Trophoblast cell (in vitro differentiated cells and primary cell): ENCODE measurements at regions not wholly inside any gene's neighbourhood (a gene's known extent, or its start where the extent isn't known, plus 50 kb on each side); places are given as distances from the start of the nearest gene placed in this dataset.

Experiments used
- DNase-seq, 2 donors: peaks; one replicate each; pipeline ENCODE4 v3.0.0-alpha.2; 2016
- H2AFZ ChIP-seq: 2 replicates; pipeline ENCODE4 v1.6.1; 2013; ENCODE audit warnings: low read length, moderate library complexity, mild to moderate bottlenecking; ENCODE audit not compliant: insufficient read depth, poor library complexity
- H2AK5ac ChIP-seq: 2 replicates; pipeline ENCODE4 v1.6.1; 2013; ENCODE audit warnings: mild to moderate bottlenecking, low read length
- H2BK120ac ChIP-seq: 2 replicates; pipeline ENCODE4 v1.6.1; 2013; ENCODE audit warnings: low read length, mild to moderate bottlenecking, moderate library complexity; ENCODE audit not compliant: insufficient read depth, poor library complexity
- H2BK12ac ChIP-seq: 2 replicates; pipeline ENCODE4 v1.6.1; 2013; ENCODE audit warnings: mild to moderate bottlenecking, low read length, moderate library complexity
- H2BK5ac ChIP-seq: 2 replicates; pipeline ENCODE4 v1.6.1; 2013; ENCODE audit warnings: low read length, low read depth, moderate library complexity, mild to moderate bottlenecking; ENCODE audit not compliant: poor library complexity
- H3K14ac ChIP-seq: 2 replicates; pipeline ENCODE4 v1.6.1; 2013; ENCODE audit warnings: mild to moderate bottlenecking, low read length
- H3K18ac ChIP-seq: 2 replicates; pipeline ENCODE4 v1.6.1; 2013; ENCODE audit warnings: mild to moderate bottlenecking, low read length
- H3K23ac ChIP-seq: 2 replicates; pipeline ENCODE4 v1.6.1; 2013; ENCODE audit warnings: low read length
- H3K27ac ChIP-seq: 2 replicates; pipeline ENCODE4 v1.5.1; 2013; ENCODE audit warnings: low read depth, mild to moderate bottlenecking, inconsistent platforms, low read length, moderate library complexity
- H3K27me3 ChIP-seq: 2 replicates; pipeline ENCODE4 v1.6.1; 2013; ENCODE audit warnings: inconsistent platforms, mild to moderate bottlenecking, low read length, moderate library complexity; ENCODE audit not compliant: insufficient read depth
- H3K36me3 ChIP-seq, 2 experiments: 1 replicate in 1 of 2; 2 replicates in 1 of 2; pipeline ENCODE4 v1.6.1; 2013; ENCODE audit warnings: low read length in 2 of 2, mild to moderate bottlenecking in 2 of 2, moderate library complexity in 1 of 2; ENCODE audit not compliant: insufficient read depth in 2 of 2, control insufficient read depth in 1 of 2
- H3K4ac ChIP-seq: 2 replicates; pipeline ENCODE4 v1.6.1; 2013; ENCODE audit warnings: low read depth, mild to moderate bottlenecking, low read length, moderate library complexity
- H3K4me1 ChIP-seq, 2 experiments: 1 replicate in 1 of 2; 2 replicates in 1 of 2; pipeline ENCODE4 v1.6.1; 2013; ENCODE audit warnings: low read length in 2 of 2, mild to moderate bottlenecking in 2 of 2, moderate library complexity in 1 of 2; ENCODE audit not compliant: insufficient read depth in 2 of 2, control insufficient read depth in 1 of 2
- H3K4me2 ChIP-seq: 2 replicates; pipeline ENCODE4 v1.6.1; 2013; ENCODE audit warnings: inconsistent platforms, mild to moderate bottlenecking, low read length, moderate library complexity
- H3K4me3 ChIP-seq: 2 replicates; pipeline ENCODE4 v1.5.1; 2013; ENCODE audit warnings: mild to moderate bottlenecking, low read depth, low read length, inconsistent platforms
- H3K79me1 ChIP-seq: one replicate; pipeline ENCODE4 v1.6.1; 2013; ENCODE audit warnings: low read length
- H3K79me2 ChIP-seq: 2 replicates; pipeline ENCODE4 v1.6.1; 2013; ENCODE audit warnings: low read length, mild to moderate bottlenecking; ENCODE audit not compliant: control insufficient read depth, insufficient read depth, poor library complexity
- H3K9ac ChIP-seq: 2 replicates; pipeline ENCODE4 v1.6.1; 2013; ENCODE audit warnings: mild to moderate bottlenecking, low read length
- H3K9me3 ChIP-seq: 2 replicates; pipeline ENCODE4 v1.6.1; 2013; ENCODE audit warnings: low read depth, mild to moderate bottlenecking, control low read depth, inconsistent platforms, low read length; ENCODE audit not compliant: insufficient read depth
- H4K12ac ChIP-seq: 2 replicates; pipeline ENCODE4 v1.6.1; 2013; ENCODE audit warnings: low read depth, mild to moderate bottlenecking, low read length, moderate library complexity
- H4K8ac ChIP-seq: 2 replicates; pipeline ENCODE4 v1.6.1; 2013; ENCODE audit warnings: low read depth, mild to moderate bottlenecking, low read length, moderate library complexity
- H4K91ac ChIP-seq: one replicate; pipeline ENCODE4 v1.6.1; 2013; ENCODE audit warnings: low read depth, mild to moderate bottlenecking, low read length, moderate library complexity
- WGBS: extraction: QIAGEN DNeasy Blood & Tissue Kit; methylation state at CpG from one replicate; pipeline ENCODE4 v1.1.7; 2013; ENCODE audit warnings: missing lambda C conversion rate; ENCODE audit not compliant: insufficient read length, insufficient coverage; ENCODE audit errors: extremely low coverage; 5-methylcytosine and 5-hydroxymethylcytosine counted together

GRCh38 chr1:213399695-213400094 lies 348.7 kb downstream of the RPS6KC1 start:
- Histone ChIP-seq H3K27me3 (no peaks in the 10 kb centered on the region), H4K91ac (peak overlapping the region; percentile 71), H3K79me1 (peaks cover 12% of the 10 kb centered on the region), H2BK12ac (peak overlapping the region; percentile 98), H3K79me2 (no peaks in the 10 kb centered on the region), H3K27ac (peak overlapping the region; percentile 79), H4K8ac (peak overlapping the region; percentile 68), H3K4me1 (peaks cover 7 to 12% of the 10 kb centered on the region in 2 experiments), H3K14ac (peak overlapping the region; percentile 59), H3K4me3 (no peak overlapping the region), H3K9me3 (peaks cover 3% of the 10 kb centered on the region), H3K23ac (no peak overlapping the region), H2AK5ac (no peak overlapping the region), H3K18ac (peak overlapping the region; percentile 57), H4K12ac (peak overlapping the region; percentile 2), H2AFZ (peak overlapping the region; percentile 77), H3K4me2 (peak overlapping the region; percentile 25), H3K4ac (peak overlapping the region; percentile 16), H3K9ac (no peak overlapping the region), H2BK5ac (peak overlapping the region; percentile 91), H3K36me3 (no peaks in the 10 kb centered on the region), H2BK120ac (peak overlapping the region; percentile 84)
- no CpG with 5 or more reads among the region's 10 CpGs for WGBS
- peak; percentile 64 to 70 for DNase-seq

DNA sequence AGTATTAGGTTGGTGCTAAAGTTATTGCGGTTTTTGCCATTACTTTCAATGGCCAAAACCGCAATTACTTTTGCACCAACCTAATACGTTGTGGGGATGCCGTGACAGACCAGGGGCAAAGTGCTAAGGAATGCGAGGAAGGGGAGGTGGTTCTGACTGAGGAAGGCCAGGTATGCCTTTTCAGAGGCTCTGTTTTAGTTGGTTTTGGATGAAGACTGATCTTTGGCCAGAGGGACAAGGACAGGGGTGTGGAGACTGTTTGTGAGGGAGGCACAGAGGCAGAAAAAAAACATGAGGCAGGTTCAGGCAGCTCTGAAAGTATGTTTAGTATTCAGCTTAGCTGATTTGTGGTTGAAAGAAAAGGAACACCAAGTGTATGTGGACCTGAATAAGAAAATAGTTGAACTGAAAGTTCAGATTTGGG lies 358.2 kb downstream of the RPS6KC1 start:
- no peak overlapping the region for H2BK120ac ChIP-seq
- no peaks in the 10 kb centered on the region for H3K36me3 ChIP-seq
- no peak overlapping the region for H3K14ac ChIP-seq
- H3K27ac ChIP-seq: no peak overlapping the region
- no peak overlapping the region for H4K12ac ChIP-seq
- no peak overlapping the region for H2AK5ac ChIP-seq
- no peaks in the 10 kb centered on the region for H3K9me3 ChIP-seq
- no peak overlapping the region for H3K4ac ChIP-seq
- H4K8ac ChIP-seq: no peak overlapping the region
- no peaks in the 10 kb centered on the region for H3K27me3 ChIP-seq
- H3K18ac ChIP-seq: no peak overlapping the region
- DNase-seq: no peak
- H3K4me3 ChIP-seq: no peak overlapping the region
- H2AFZ ChIP-seq: no peak overlapping the region
- no peaks in the 10 kb centered on the region for H3K79me1 ChIP-seq
- no peak overlapping the region for H2BK5ac ChIP-seq
- no peak overlapping the region for H3K23ac ChIP-seq
- H3K4me2 ChIP-seq: no peak overlapping the region
- H3K4me1 ChIP-seq: peaks cover 0 to 8% of the 10 kb centered on the region in 2 experiments
- no peak overlapping the region for H2BK12ac ChIP-seq
- H4K91ac ChIP-seq: no peak overlapping the region
- no CpG with 5 or more reads among the region's 5 CpGs for WGBS
- no peaks in the 10 kb centered on the region for H3K79me2 ChIP-seq
- H3K9ac ChIP-seq: no peak overlapping the region

DNA sequence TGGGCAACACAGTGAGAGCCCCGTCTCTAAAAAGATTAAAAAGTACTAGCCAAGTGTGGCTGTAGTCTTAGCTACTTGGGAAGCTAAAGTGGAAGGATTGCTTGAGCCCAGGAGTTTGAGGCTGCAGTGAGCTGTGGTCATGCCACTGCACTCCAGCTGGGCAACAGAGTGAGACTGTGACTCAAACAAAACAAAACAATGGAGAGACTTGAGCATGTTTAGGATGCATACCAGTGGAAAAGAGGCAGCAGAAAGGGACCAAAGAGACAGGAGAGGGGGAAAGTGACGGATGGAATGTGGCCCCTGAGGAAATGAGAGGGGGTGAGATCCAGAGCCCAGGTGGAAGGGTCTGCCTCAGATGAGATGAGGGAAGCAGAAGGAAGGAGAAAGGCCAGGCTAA lies 358.9 kb downstream of the RPS6KC1 start:
- H2BK120ac ChIP-seq: no peak overlapping the region
- H3K9me3 ChIP-seq: no peaks in the 10 kb centered on the region
- H2BK12ac ChIP-seq: peak overlapping the region; percentile 12
- no peak overlapping the region for H4K91ac ChIP-seq
- H3K18ac ChIP-seq: no peak overlapping the region
- no peak overlapping the region for H2AFZ ChIP-seq
- peak overlapping the region; percentile 34 for H2AK5ac ChIP-seq
- no peak overlapping the region for H2BK5ac ChIP-seq
- no peaks in the 10 kb centered on the region for H3K79me2 ChIP-seq
- H3K27ac ChIP-seq: no peak overlapping the region
- no peak overlapping the region for H3K4me2 ChIP-seq
- H3K4me1 ChIP-seq: peaks cover 0 to 8% of the 10 kb centered on the region in 2 experiments
- no peaks in the 10 kb centered on the region for H3K79me1 ChIP-seq
- no peak overlapping the region for H4K12ac ChIP-seq
- no peak overlapping the region for H3K23ac ChIP-seq
- H3K4ac ChIP-seq: no peak overlapping the region
- no peak overlapping the region for H4K8ac ChIP-seq
- H3K27me3 ChIP-seq: no peaks in the 10 kb centered on the region
- H3K14ac ChIP-seq: no peak overlapping the region
- H3K36me3 ChIP-seq: no peaks in the 10 kb centered on the region
- WGBS: no CpG with 5 or more reads among the region's 2 CpGs
- H3K9ac ChIP-seq: no peak overlapping the region
- H3K4me3 ChIP-seq: no peak overlapping the region
- DNase-seq: no peak

DNA sequence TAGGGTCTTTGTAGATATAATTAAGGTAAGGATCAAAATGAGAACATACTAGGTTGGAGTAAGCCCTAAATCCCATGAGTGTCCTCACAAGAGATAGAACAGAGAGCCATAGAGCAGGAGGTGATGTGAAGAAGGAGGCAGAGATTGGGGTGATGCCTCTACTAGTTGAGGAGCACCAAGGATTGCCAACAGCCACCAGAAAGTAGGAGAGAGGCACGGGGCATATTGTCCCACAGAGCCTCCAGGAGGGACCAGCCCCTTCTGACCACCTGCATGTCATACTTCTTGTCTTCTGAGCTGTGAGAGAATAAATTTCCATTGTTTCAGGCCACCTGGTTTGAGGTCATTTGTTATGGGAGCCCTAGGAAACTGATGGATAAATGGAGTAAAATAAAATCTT lies 363.3 kb downstream of the RPS6KC1 start:
- no peak overlapping the region for H3K18ac ChIP-seq
- no CpG with 5 or more reads among the region's 1 CpG for WGBS

More for the DNA sequence above, 363.3 kb downstream of the RPS6KC1 start:
- Histone ChIP-seq H3K9me3 (no peaks in the 10 kb centered on the region), H2BK12ac (no peak overlapping the region), H3K4me1 (peaks cover 14 to 21% of the 10 kb centered on the region in 2 experiments), H3K4me3 (no peak overlapping the region), H2BK120ac (no peak overlapping the region), H2BK5ac (no peak overlapping the region), H3K36me3 (no peaks in the 10 kb centered on the region), H3K79me2 (peaks cover 2% of the 10 kb centered on the region), H4K12ac (no peak overlapping the region), H3K9ac (no peak overlapping the region), H3K4ac (no peak overlapping the region), H2AK5ac (no peak overlapping the region), H2AFZ (no peak overlapping the region), H3K27ac (no peak overlapping the region), H3K14ac (no peak overlapping the region), H3K23ac (no peak overlapping the region), H3K79me1 (peaks cover 12% of the 10 kb centered on the region), H3K4me2 (no peak overlapping the region), H4K8ac (no peak overlapping the region), H4K91ac (no peak overlapping the region), H3K27me3 (no peaks in the 10 kb centered on the region)
- no peak for DNase-seq
